HG02763 (cell line): ENCODE measurements at regions not wholly inside any gene's neighbourhood (a gene's known extent, or its start where the extent isn't known, plus 50 kb on each side); places are given as distances from the start of the nearest gene placed in this dataset.
"Not testable (repeated sequence)": the region's sequence is repeated elsewhere in the genome, so short reads cannot be mapped to it uniquely, and the experiment has no call there.

Experiments used
- ATAC-seq: cut with Tn5 transposase; IDR thresholded peaks from one replicate; pipeline ENCODE4 v1.9.1; 2021; ENCODE audit warnings: mild to moderate bottlenecking, moderate library complexity; ENCODE audit not compliant: unreplicated experiment

- ATAC-seq, result no peak
These were observed 240.8 kb downstream of the FGFR2 start for GRCh38 chr10:121357401-121357800.

- no peak for ATAC-seq
These were observed 236.2 kb downstream of the FGFR2 start for GRCh38 chr10:121362026-121362425.

GRCh38 chr10:121365566-121365965, 232.7 kb downstream of the FGFR2 start:
- no peak for ATAC-seq

GRCh38 chr10:121368347-121369025, 229.8 kb downstream of the FGFR2 start:
- ATAC-seq, result no peak

- ATAC-seq, result no peak
These were observed 228.6 kb downstream of the FGFR2 start for GRCh38 chr10:121369616-121370015.

- no peak for ATAC-seq
These were observed 226.4 kb downstream of the FGFR2 start for GRCh38 chr10:121371836-121372235.

- no peak for ATAC-seq
These were observed 224.8 kb downstream of the FGFR2 start for GRCh38 chr10:121373411-121373810.

- no peak for ATAC-seq
These were observed 224.1 kb downstream of the FGFR2 start for GRCh38 chr10:121374121-121374520.

- ATAC-seq, result no peak
These were observed 223.1 kb downstream of the FGFR2 start for GRCh38 chr10:121375172-121375571.

- no peak for ATAC-seq
These were observed 219.9 kb downstream of the FGFR2 start for GRCh38 chr10:121378251-121378801.

GRCh38 chr10:121379013-121379412, 219.2 kb downstream of the FGFR2 start:
- no peak for ATAC-seq

GRCh38 chr10:121380211-121380610, 218.0 kb downstream of the FGFR2 start:
- no peak for ATAC-seq

GRCh38 chr10:121382029-121382520, 216.2 kb downstream of the FGFR2 start:
- ATAC-seq, result not testable (repeated sequence)

- ATAC-seq, result no peak
These were observed 213.1 kb downstream of the FGFR2 start for GRCh38 chr10:121385136-121385535.

- no peak for ATAC-seq
These were observed 205.6 kb downstream of the FGFR2 start for GRCh38 chr10:121392657-121393056.

- ATAC-seq, result no peak
These were observed 204.7 kb downstream of the FGFR2 start for GRCh38 chr10:121393522-121393921.

GRCh38 chr10:121400507-121400906, 197.7 kb downstream of the FGFR2 start:
- ATAC-seq, result not testable (repeated sequence)

GRCh38 chr10:121403527-121403926, 194.7 kb downstream of the FGFR2 start:
- no peak for ATAC-seq

GRCh38 chr10:121404611-121405010, 193.6 kb downstream of the FGFR2 start:
- ATAC-seq, result no peak

GRCh38 chr10:121405096-121405495, 193.1 kb downstream of the FGFR2 start:
- ATAC-seq, result no peak

GRCh38 chr10:121405549-121405948, 192.7 kb downstream of the FGFR2 start:
- ATAC-seq, result no peak

GRCh38 chr10:121405953-121406352, 192.3 kb downstream of the FGFR2 start:
- no peak for ATAC-seq
